GM23248 (cell line): ENCODE measurements at regions not wholly inside any gene's neighbourhood (a gene's known extent, or its start where the extent isn't known, plus 50 kb on each side); places are given as distances from the start of the nearest gene placed in this dataset.
A peak's percentile ranks its signal among the peaks of the same experiment; 100 is the strongest.

Experiments
- DNase-seq: peaks from one replicate; pipeline ENCODE4 v3.0.0-alpha.2; 2015
- H2AFZ ChIP-seq: fragments of 200-600 bp; sonication (generic); 2 replicates; pipeline ENCODE4 v1.6.1; 2016; ENCODE audit warnings: antibody characterized with exemption
- H3F3A ChIP-seq: fragments of 200-600 bp; sonication (generic); 2 replicates; pipeline ENCODE4 v1.6.1; 2016; ENCODE audit warnings: mild to moderate bottlenecking, antibody characterized with exemption, mixed run types; ENCODE audit not compliant: insufficient read depth
- H3K27ac ChIP-seq: fragments of 200-600 bp; sonication (generic); 2 replicates; pipeline ENCODE4 v1.5.1; 2016; ENCODE audit warnings: mild to moderate bottlenecking
- H3K27me3 ChIP-seq: fragments of 200-600 bp; sonication (generic); replicated peaks from 2 replicates; pipeline ENCODE4 v1.6.1; 2016; ENCODE audit warnings: mild to moderate bottlenecking; ENCODE audit not compliant: insufficient read depth
- H3K36me3 ChIP-seq: fragments of 200-600 bp; sonication (generic); 2 replicates; pipeline ENCODE4 v1.6.1; 2016; ENCODE audit warnings: low read depth, mild to moderate bottlenecking
- H3K4me1 ChIP-seq: fragments of 200-600 bp; sonication (generic); 2 replicates; pipeline ENCODE4 v1.6.1; 2016; ENCODE audit warnings: mild to moderate bottlenecking; ENCODE audit not compliant: insufficient read depth
- H3K4me2 ChIP-seq: fragments of 200-600 bp; sonication (generic); one replicate; pipeline ENCODE4 v1.6.1; 2016; ENCODE audit warnings: mild to moderate bottlenecking; ENCODE audit not compliant: unreplicated experiment
- H3K4me3 ChIP-seq: fragments of 200-600 bp; sonication (generic); 2 replicates; pipeline ENCODE4 v1.5.1; 2016; ENCODE audit warnings: mild to moderate bottlenecking
- H3K79me2 ChIP-seq: fragments of 200-600 bp; sonication (generic); 2 replicates; pipeline ENCODE4 v1.6.1; 2016; ENCODE audit warnings: mild to moderate bottlenecking; ENCODE audit not compliant: insufficient read depth
- H3K9ac ChIP-seq: fragments of 200-600 bp; sonication (generic); 2 replicates; pipeline ENCODE4 v1.6.1; 2016; ENCODE audit warnings: mild to moderate bottlenecking
- H3K9me2 ChIP-seq: fragments of 200-600 bp; sonication (generic); 2 replicates; pipeline ENCODE4 v1.6.1; 2016; ENCODE audit warnings: mixed run types, mild to moderate bottlenecking, moderate library complexity; ENCODE audit not compliant: insufficient read depth
- H3K9me3 ChIP-seq: fragments of 200-600 bp; sonication (generic); one replicate; pipeline ENCODE4 v1.6.1; 2017; ENCODE audit warnings: low read depth
- H4K20me1 ChIP-seq: fragments of 200-600 bp; sonication (generic); 2 replicates; pipeline ENCODE4 v1.6.0; 2016; ENCODE audit not compliant: insufficient read depth
- EZH2 ChIP-seq: fragments of 200-600 bp; sonication (generic); IDR thresholded peaks from 2 replicates; pipeline ENCODE4 v1.6.1; 2018; ENCODE audit warnings: antibody characterized with exemption, mild to moderate bottlenecking; ENCODE audit not compliant: insufficient read depth, poor library complexity, severe bottlenecking
- EZH2phosphoT487 ChIP-seq: fragments of 200-600 bp; sonication (generic); IDR thresholded peaks from 2 replicates; pipeline ENCODE4 v1.6.1; 2018; ENCODE audit warnings: antibody characterized with exemption, moderate library complexity, mild to moderate bottlenecking, low read depth; ENCODE audit not compliant: insufficient read depth
- WGBS, 2 experiments: methylation state at CpG; one replicate each; pipeline ENCODE4 v1.1.6; 2015 to 2017; ENCODE audit warnings: low lambda C conversion rate in 2 of 2, low coverage in 1 of 2; ENCODE audit errors: missing lambda C conversion rate in 2 of 2; 5-methylcytosine and 5-hydroxymethylcytosine counted together
- in situ Hi-C: fragments of 300-500 bp; cut with MboI; formaldehyde crosslinking; loops from 2 replicates; pipeline ENCODE4 v1.15.0; 2020

- H3K4me1 ChIP-seq: peaks cover 22% of the 10 kb centered on the region
- H3K4me3 ChIP-seq: no peak overlapping the region
- peaks cover 11% of the 10 kb centered on the region; the same call in 1 of the 2 replicates for H3F3A ChIP-seq
- DNase-seq: peak; percentile 65
- H3K36me3 ChIP-seq: no peaks in the 10 kb centered on the region
- in situ Hi-C loops: no loop called here
- H3K9me3 ChIP-seq: no peaks in the 10 kb centered on the region
- no peak overlapping the region for H3K9ac ChIP-seq
- H2AFZ ChIP-seq: no peak overlapping the region
- no peaks in the 10 kb centered on the region for H4K20me1 ChIP-seq
- H3K27ac ChIP-seq: no peak overlapping the region
- H3K79me2 ChIP-seq: no peaks in the 10 kb centered on the region
- 60 to 73% methylated on average over 2 of the region's 2 CpGs for WGBS, 2 experiments
- H3K9me2 ChIP-seq: no peaks in the 10 kb centered on the region
- TF ChIP-seq EZH2: no peak
- TF ChIP-seq EZH2phosphoT487: no peak
- no peak overlapping the region for H3K4me2 ChIP-seq
- no peaks in the 10 kb centered on the region for H3K27me3 ChIP-seq
Measured at GRCh38 chr11:112363527-112363926, 102.9 kb upstream of the PLET1 start.

GRCh38 chr11:112364962-112365481, 104.4 kb upstream of the PLET1 start:
- TF ChIP-seq EZH2 (no peak), EZH2phosphoT487 (0 out of 2 replicates have a peak, but pooled peaks have one; percentile 54)
- Histone ChIP-seq H3K27me3 (no peaks in the 10 kb centered on the region), H3K4me3 (no peak overlapping the region), H3F3A (peaks cover 11% of the 10 kb centered on the region; the same call in 1 of the 2 replicates), H3K9ac (no peak overlapping the region), H3K79me2 (no peaks in the 10 kb centered on the region), H3K4me1 (peaks cover 22% of the 10 kb centered on the region), H4K20me1 (no peaks in the 10 kb centered on the region), H3K4me2 (peak overlapping the region; percentile 40), H2AFZ (peak overlapping the region; percentile 52), H3K9me3 (no peaks in the 10 kb centered on the region), H3K27ac (peak overlapping the region; percentile 54), H3K9me2 (no peaks in the 10 kb centered on the region), H3K36me3 (no peaks in the 10 kb centered on the region)
- peak; percentile 91 for DNase-seq
- in situ Hi-C loops: no loop called here
- 34 to 35% methylated on average over 7 of the region's 7 CpGs for WGBS, 2 experiments

- H2AFZ ChIP-seq: no peak overlapping the region
- no peaks in the 10 kb centered on the region for H3K27me3 ChIP-seq
- no peaks in the 10 kb centered on the region for H3K36me3 ChIP-seq
- H3K4me3 ChIP-seq: no peak overlapping the region
- no peak for TF ChIP-seq EZH2
- in situ Hi-C loops: no loop called here
- no peaks in the 10 kb centered on the region for H3K9me3 ChIP-seq
- H3K79me2 ChIP-seq: no peaks in the 10 kb centered on the region
- no peak overlapping the region for H3K9ac ChIP-seq
- H3K4me2 ChIP-seq: no peak overlapping the region
- peaks cover 11% of the 10 kb centered on the region; the same call in 1 of the 2 replicates for H3F3A ChIP-seq
- WGBS, 2 experiments: 95% methylated on average over 4 of the region's 4 CpGs
- DNase-seq: no peak
- H3K9me2 ChIP-seq: no peaks in the 10 kb centered on the region
- no peaks in the 10 kb centered on the region for H4K20me1 ChIP-seq
- peaks cover 22% of the 10 kb centered on the region for H3K4me1 ChIP-seq
- no peak overlapping the region for H3K27ac ChIP-seq
Measured at GRCh38 chr11:112366012-112366411, 105.4 kb upstream of the PLET1 start.

GRCh38 chr11:112366777-112367176, 106.1 kb upstream of the PLET1 start:
- no peak overlapping the region for H3K27ac ChIP-seq
- H3K9me2 ChIP-seq: no peaks in the 10 kb centered on the region
- no peak overlapping the region for H2AFZ ChIP-seq
- H3K9ac ChIP-seq: no peak overlapping the region
- no peak overlapping the region for H3K4me3 ChIP-seq
- peaks cover 22% of the 10 kb centered on the region for H3K4me1 ChIP-seq
- in situ Hi-C loops: no loop called here
- H3F3A ChIP-seq: peaks cover 11% of the 10 kb centered on the region; the same call in 1 of the 2 replicates
- 75 to 77% methylated on average over 3 of the region's 3 CpGs for WGBS, 2 experiments
- H3K36me3 ChIP-seq: no peaks in the 10 kb centered on the region
- TF ChIP-seq EZH2phosphoT487: no peak
- no peak for TF ChIP-seq EZH2
- H3K9me3 ChIP-seq: no peaks in the 10 kb centered on the region
- no peaks in the 10 kb centered on the region for H3K27me3 ChIP-seq
- no peak overlapping the region for H3K4me2 ChIP-seq
- peak; percentile 42 for DNase-seq
- H3K79me2 ChIP-seq: no peaks in the 10 kb centered on the region
- H4K20me1 ChIP-seq: no peaks in the 10 kb centered on the region

- Histone ChIP-seq H3K4me3 (no peak overlapping the region), H3K4me1 (peaks cover 22% of the 10 kb centered on the region), H3K9me3 (no peaks in the 10 kb centered on the region), H3K4me2 (no peak overlapping the region), H3F3A (peaks cover 11% of the 10 kb centered on the region; the same call in 1 of the 2 replicates), H4K20me1 (no peaks in the 10 kb centered on the region), H3K27me3 (no peaks in the 10 kb centered on the region), H3K79me2 (no peaks in the 10 kb centered on the region), H3K36me3 (no peaks in the 10 kb centered on the region), H3K9ac (no peak overlapping the region), H3K27ac (no peak overlapping the region), H2AFZ (no peak overlapping the region), H3K9me2 (no peaks in the 10 kb centered on the region)
- WGBS, 2 experiments: 86 to 94% methylated on average over 3 of the region's 3 CpGs
- DNase-seq: no peak
- in situ Hi-C loops: no loop called here
- no peak for TF ChIP-seq EZH2phosphoT487
- no peak for TF ChIP-seq EZH2
Measured at GRCh38 chr11:112367461-112367860, 106.8 kb upstream of the PLET1 start.
